Kidney (tissue), 13 donors: ENCODE measurements at regions not wholly inside any gene's neighbourhood (a gene's known extent, or its start where the extent isn't known, plus 50 kb on each side); places are given as distances from the start of the nearest gene placed in this dataset.

Experiments
- DNase-seq, 5 donors: peaks; one replicate each; pipeline ENCODE4 v3.0.0-alpha.2; 2013 to 2020
- FAIRE-seq: peaks from 2 replicates; lab custom pipeline; 2012; peaks lifted over from hg19 to GRCh38; lab: Jason Lieb, UNC
- H3K27ac ChIP-seq, 2 donors: one replicate each; pipeline ENCODE4 v1.7.0; 2013; ENCODE audit warnings: low read depth in 2 of 2, low read length in 2 of 2, inconsistent platforms in 1 of 2
- H3K27me3 ChIP-seq: one replicate; pipeline ENCODE4 v1.7.1; 2013; ENCODE audit warnings: low read length, inconsistent platforms; ENCODE audit not compliant: control insufficient read depth, insufficient read depth
- H3K36me3 ChIP-seq, 3 donors: one replicate each; pipeline versions ENCODE4 v1.7.0 to v1.7.1; 2013; ENCODE audit warnings: low read length in 3 of 3, control low read depth in 1 of 3, inconsistent platforms in 1 of 3; ENCODE audit not compliant: insufficient read depth in 3 of 3, control insufficient read depth in 2 of 3
- H3K4me1 ChIP-seq, 3 donors: one replicate each; pipeline versions ENCODE4 v1.7.0 to v1.7.1; 2013; ENCODE audit warnings: low read length in 3 of 3, inconsistent platforms in 1 of 3, low read depth in 1 of 3; ENCODE audit not compliant: control insufficient read depth in 2 of 3, insufficient read depth in 2 of 3
- H3K4me3 ChIP-seq, 3 donors: one replicate each; pipeline versions ENCODE4 v1.7.0 to v1.8.1; 2013; ENCODE audit warnings: low read length in 3 of 3, control low read depth in 1 of 3, inconsistent platforms in 1 of 3
- H3K9ac ChIP-seq, 3 donors: one replicate each; pipeline versions ENCODE4 v1.7.0 to v1.7.1; 2013; ENCODE audit warnings: low read length in 3 of 3, control low read depth in 1 of 3, inconsistent platforms in 1 of 3
- H3K9me3 ChIP-seq, 3 donors: one replicate each; pipeline versions ENCODE4 v1.7.0 to v1.7.1; 2013; ENCODE audit warnings: low read length in 3 of 3, control low read depth in 1 of 3, inconsistent platforms in 1 of 3; ENCODE audit not compliant: control insufficient read depth in 2 of 3, insufficient read depth in 1 of 3
- intact Hi-C: fragments of 100-400 bp; cut with DNase I; formaldehyde crosslinking; loops from one replicate; pipeline ENCODE4 v1.11.1; 2022
- TF ChIP-seq, protein P1 (sequence below): IDR thresholded peaks from 3 replicates; pipeline ENCODE4 v1.5.1; 2012; ENCODE audit warnings: mild to moderate bottlenecking, moderate library complexity, borderline replicate concordance; ENCODE audit not compliant: insufficient read depth; ENCODE audit errors: extremely low read depth
- donor health status: control.
- donor health status: control.
- donor health status: control.
- donor health status: control.
- donor health status: control.
- donor health status: DM: yes; HTN: yes; CAD: no.
- donor health status: Normal renal cell carcinoma (clear cell type).

DNA sequence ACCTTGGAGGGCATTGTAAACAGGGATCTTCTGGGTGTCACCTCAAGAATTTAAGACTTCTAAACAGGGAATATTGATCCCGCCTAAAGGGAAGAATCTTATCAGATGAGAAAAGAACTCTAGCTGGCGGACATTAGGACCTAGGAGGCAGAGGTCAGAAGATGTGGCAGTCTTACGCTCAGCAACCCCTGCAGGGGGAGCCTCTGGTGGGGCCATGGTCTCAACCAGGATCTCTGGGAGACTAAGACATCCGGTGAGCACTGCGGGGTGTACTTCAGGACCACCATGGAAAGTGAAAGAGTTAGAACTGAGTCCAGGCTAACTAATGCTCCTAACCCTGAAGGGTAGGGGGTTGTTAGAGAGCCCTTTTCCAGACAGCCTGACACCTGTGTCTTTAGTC, 295.2 kb downstream of the VGLL3 start:
- FAIRE-seq = no peak

DNA sequence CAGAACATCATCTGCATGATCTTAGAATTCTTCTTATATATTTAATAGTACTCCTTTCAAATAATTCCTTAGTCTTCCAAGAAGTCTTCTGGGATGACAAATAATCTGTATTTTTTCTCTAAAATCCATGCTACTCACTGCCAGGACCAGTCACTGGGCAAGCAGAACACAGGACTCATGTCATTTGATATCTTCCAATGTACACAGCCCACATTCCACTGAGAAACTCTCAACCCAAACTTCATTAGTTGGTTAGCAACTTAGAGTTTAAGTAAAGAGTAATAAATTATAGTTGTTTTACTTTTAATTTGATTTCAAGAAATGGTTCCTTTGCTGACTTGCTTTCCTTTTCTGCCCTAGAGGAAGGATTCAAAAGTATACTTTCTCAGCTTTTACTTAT, 317.0 kb downstream of the VGLL3 start:
- DNase-seq (peak in 3 of 5 donors; percentile 14 to 69 (median 66)), FAIRE-seq (no peak)
- TF ChIP-seq, protein P1, sequence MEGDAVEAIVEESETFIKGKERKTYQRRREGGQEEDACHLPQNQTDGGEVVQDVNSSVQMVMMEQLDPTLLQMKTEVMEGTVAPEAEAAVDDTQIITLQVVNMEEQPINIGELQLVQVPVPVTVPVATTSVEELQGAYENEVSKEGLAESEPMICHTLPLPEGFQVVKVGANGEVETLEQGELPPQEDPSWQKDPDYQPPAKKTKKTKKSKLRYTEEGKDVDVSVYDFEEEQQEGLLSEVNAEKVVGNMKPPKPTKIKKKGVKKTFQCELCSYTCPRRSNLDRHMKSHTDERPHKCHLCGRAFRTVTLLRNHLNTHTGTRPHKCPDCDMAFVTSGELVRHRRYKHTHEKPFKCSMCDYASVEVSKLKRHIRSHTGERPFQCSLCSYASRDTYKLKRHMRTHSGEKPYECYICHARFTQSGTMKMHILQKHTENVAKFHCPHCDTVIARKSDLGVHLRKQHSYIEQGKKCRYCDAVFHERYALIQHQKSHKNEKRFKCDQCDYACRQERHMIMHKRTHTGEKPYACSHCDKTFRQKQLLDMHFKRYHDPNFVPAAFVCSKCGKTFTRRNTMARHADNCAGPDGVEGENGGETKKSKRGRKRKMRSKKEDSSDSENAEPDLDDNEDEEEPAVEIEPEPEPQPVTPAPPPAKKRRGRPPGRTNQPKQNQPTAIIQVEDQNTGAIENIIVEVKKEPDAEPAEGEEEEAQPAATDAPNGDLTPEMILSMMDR = no peak
- no peaks in the 10 kb centered on the region for H3K36me3 ChIP-seq
- H3K9ac ChIP-seq = no peak overlapping the region
- H3K9me3 ChIP-seq = peaks cover 0 to 7% (median 0%) of the 10 kb centered on the region in 3 donors
- intact Hi-C loops = no loop called here
- H3K27ac ChIP-seq = no peak overlapping the region
- H3K27me3 ChIP-seq = no peaks in the 10 kb centered on the region
- no peak overlapping the region for H3K4me3 ChIP-seq
- no peaks in the 10 kb centered on the region for H3K4me1 ChIP-seq

More for the DNA sequence above, 295.2 kb downstream of the VGLL3 start:
- H3K9me3 ChIP-seq = no peaks in the 10 kb centered on the region
- no peak overlapping the region for H3K9ac ChIP-seq
- TF ChIP-seq, protein P1 = no peak
- no peaks in the 10 kb centered on the region for H3K4me1 ChIP-seq
- intact Hi-C loops = no loop called here
- no peak overlapping the region for H3K27ac ChIP-seq
- DNase-seq = no peak
- no peak overlapping the region for H3K4me3 ChIP-seq
- H3K27me3 ChIP-seq = no peaks in the 10 kb centered on the region
- no peaks in the 10 kb centered on the region for H3K36me3 ChIP-seq

DNA sequence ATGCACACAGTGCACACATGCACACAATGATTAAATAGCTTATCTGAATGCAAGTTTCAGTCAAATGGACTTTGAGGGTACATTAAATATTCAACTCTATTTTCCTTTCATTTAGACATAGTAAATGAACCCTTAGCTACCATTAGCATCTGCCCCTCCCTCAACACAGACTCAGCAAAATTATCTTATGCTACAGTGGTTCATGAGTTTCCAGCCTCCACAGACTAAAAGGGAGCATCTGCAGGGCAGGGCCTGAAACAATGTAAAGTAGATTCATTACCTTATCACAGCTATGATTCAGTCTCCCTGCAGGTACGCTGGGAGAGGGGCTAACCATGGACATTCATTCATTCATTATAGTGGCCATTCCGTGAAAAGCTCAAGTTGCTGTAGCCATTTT, 329.1 kb downstream of the VGLL3 start:
- Histone ChIP-seq H3K9ac (no peak overlapping the region), H3K4me1 (no peaks in the 10 kb centered on the region), H3K27me3 (no peaks in the 10 kb centered on the region), H3K4me3 (no peak overlapping the region), H3K36me3 (no peaks in the 10 kb centered on the region), H3K9me3 (no peaks in the 10 kb centered on the region), H3K27ac (no peak overlapping the region)
- DNase-seq = no peak
- intact Hi-C loops = no loop called here
- FAIRE-seq = no peak
- TF ChIP-seq, protein P1 = no peak

DNA sequence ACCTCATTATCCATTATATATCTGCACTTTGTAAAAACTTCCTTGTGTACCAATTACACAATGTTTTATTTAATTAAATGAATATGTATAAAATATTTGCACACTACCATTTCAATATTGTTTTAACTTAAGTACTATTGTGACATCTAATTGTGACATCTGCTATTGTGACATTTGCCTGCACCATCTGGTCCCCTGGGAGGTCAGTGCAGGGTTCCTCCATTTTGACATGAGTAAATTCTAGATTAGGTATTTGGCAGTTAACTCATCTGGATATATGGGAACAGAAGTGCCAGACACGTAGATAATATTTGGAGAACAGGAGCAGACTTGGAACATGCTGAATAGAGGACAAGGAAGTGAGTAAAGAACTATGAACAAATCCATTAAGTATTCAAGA, 332.1 kb downstream of the VGLL3 start:
- Histone ChIP-seq H3K4me3 (no peak overlapping the region), H3K4me1 (no peaks in the 10 kb centered on the region), H3K27ac (no peak overlapping the region), H3K36me3 (no peaks in the 10 kb centered on the region), H3K27me3 (no peaks in the 10 kb centered on the region), H3K9ac (no peak overlapping the region), H3K9me3 (no peaks in the 10 kb centered on the region)
- FAIRE-seq (no peak), DNase-seq (no peak)
- intact Hi-C loops = no loop called here
- TF ChIP-seq, protein P1 = no peak
